NCI-H82 treated with DMSO at 0.1 percent for 48 hours (cell line): ENCODE measurements at regions not wholly inside any gene's neighbourhood (a gene's known extent, or its start where the extent isn't known, plus 50 kb on each side); places are given as distances from the start of the nearest gene placed in this dataset.
"Not testable (repeated sequence)": the region's sequence is repeated elsewhere in the genome, so short reads cannot be mapped to it uniquely, and the experiment has no call there.

Experiments used
- DNase-seq: peaks from one replicate; lab custom pipeline; 2025; ENCODE audit not compliant: unreplicated experiment; lab: John Stamatoyannopoulos, UW

- no peak for DNase-seq
These were observed 110.2 kb upstream of the CPHXL start for GRCh38 chr16:75836347-75837010.

- DNase-seq: no peak
These were observed 111.0 kb upstream of the CPHXL start for GRCh38 chr16:75837264-75837663.

- no peak for DNase-seq
These were observed 111.4 kb upstream of the CPHXL start for GRCh38 chr16:75837681-75838080.

GRCh38 chr16:75841517-75841916 lies 115.2 kb upstream of the CPHXL start:
- no peak for DNase-seq

GRCh38 chr16:75847172-75847571 lies 120.9 kb upstream of the CPHXL start:
- DNase-seq: no peak

GRCh38 chr16:75854152-75854551 lies 127.9 kb upstream of the CPHXL start:
- no peak for DNase-seq

- DNase-seq: no peak
These were observed 134.2 kb upstream of the CPHXL start for GRCh38 chr16:75860326-75861053.

GRCh38 chr16:75861311-75862097 lies 135.2 kb upstream of the CPHXL start:
- DNase-seq: no peak

- DNase-seq: no peak
These were observed 135.8 kb upstream of the CPHXL start for GRCh38 chr16:75862098-75862386.

GRCh38 chr16:75864243-75864642 lies 138.0 kb upstream of the CPHXL start:
- no peak for DNase-seq

- no peak for DNase-seq
These were observed 139.4 kb upstream of the CPHXL start for GRCh38 chr16:75865736-75866135.

- peak; percentile 34 for DNase-seq
These were observed 142.6 kb upstream of the CPHXL start for GRCh38 chr16:75868636-75869632.

GRCh38 chr16:75881280-75881679 lies 155.0 kb upstream of the CPHXL start:
- DNase-seq: not testable (repeated sequence)

GRCh38 chr16:75899163-75899562 lies 172.9 kb upstream of the CPHXL start:
- no peak for DNase-seq

GRCh38 chr16:75908331-75909117 lies 182.2 kb upstream of the CPHXL start:
- DNase-seq: no peak

GRCh38 chr16:75909746-75910145 lies 183.5 kb upstream of the CPHXL start:
- DNase-seq: no peak

GRCh38 chr16:75911896-75912295 lies 185.6 kb upstream of the CPHXL start:
- DNase-seq: no peak

- DNase-seq: no peak
These were observed 187.7 kb upstream of the CPHXL start for GRCh38 chr16:75913958-75914357.

- no peak for DNase-seq
These were observed 190.2 kb upstream of the CPHXL start for GRCh38 chr16:75916451-75916850.

- DNase-seq: no peak
These were observed 191.8 kb upstream of the CPHXL start for GRCh38 chr16:75918109-75918508.
